MM.1S (cell line): ENCODE measurements at regions not wholly inside any gene's neighbourhood (a gene's known extent, or its start where the extent isn't known, plus 50 kb on each side); places are given as distances from the start of the nearest gene placed in this dataset.

Experiments used
- EZH2 ChIP-seq: fragments of 300-600 bp; sonication (generic); optimal IDR thresholded peaks from 2 replicates; pipeline ENCODE3; 2017; ENCODE audit warnings: low read depth, mild to moderate bottlenecking, antibody characterized with exemption, low read length, mixed read lengths
- TF ChIP-seq, protein P1 (sequence below): fragments of 300-600 bp; sonication (generic); IDR thresholded peaks from 2 replicates; pipeline ENCODE4 v1.5.1; 2016; ENCODE audit warnings: antibody characterized with exemption, low read length, mixed read lengths

- TF ChIP-seq, protein P1, sequence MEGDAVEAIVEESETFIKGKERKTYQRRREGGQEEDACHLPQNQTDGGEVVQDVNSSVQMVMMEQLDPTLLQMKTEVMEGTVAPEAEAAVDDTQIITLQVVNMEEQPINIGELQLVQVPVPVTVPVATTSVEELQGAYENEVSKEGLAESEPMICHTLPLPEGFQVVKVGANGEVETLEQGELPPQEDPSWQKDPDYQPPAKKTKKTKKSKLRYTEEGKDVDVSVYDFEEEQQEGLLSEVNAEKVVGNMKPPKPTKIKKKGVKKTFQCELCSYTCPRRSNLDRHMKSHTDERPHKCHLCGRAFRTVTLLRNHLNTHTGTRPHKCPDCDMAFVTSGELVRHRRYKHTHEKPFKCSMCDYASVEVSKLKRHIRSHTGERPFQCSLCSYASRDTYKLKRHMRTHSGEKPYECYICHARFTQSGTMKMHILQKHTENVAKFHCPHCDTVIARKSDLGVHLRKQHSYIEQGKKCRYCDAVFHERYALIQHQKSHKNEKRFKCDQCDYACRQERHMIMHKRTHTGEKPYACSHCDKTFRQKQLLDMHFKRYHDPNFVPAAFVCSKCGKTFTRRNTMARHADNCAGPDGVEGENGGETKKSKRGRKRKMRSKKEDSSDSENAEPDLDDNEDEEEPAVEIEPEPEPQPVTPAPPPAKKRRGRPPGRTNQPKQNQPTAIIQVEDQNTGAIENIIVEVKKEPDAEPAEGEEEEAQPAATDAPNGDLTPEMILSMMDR: no peak
- TF ChIP-seq EZH2: no peak
Measured at GRCh38 chr15:91688811-91689210, 164.7 kb upstream of the SLCO3A1 start.
